Bronchial epithelial cell (primary cell): ENCODE measurements at regions not wholly inside any gene's neighbourhood (a gene's known extent, or its start where the extent isn't known, plus 50 kb on each side); places are given as distances from the start of the nearest gene placed in this dataset.
A peak's percentile ranks its signal among the peaks of the same experiment; 100 is the strongest.
"Not testable (repeated sequence)": the region's sequence is repeated elsewhere in the genome, so short reads cannot be mapped to it uniquely, and the experiment has no call there.

Source experiments
- DNase-seq: peaks from one replicate; pipeline ENCODE4 v3.0.0-alpha.2; 2010; ENCODE audit warnings: low read depth
- FAIRE-seq: peaks from 2 replicates; lab custom pipeline; 2011; peaks lifted over from hg19 to GRCh38; lab: Jason Lieb, UNC
- H3K27me3 ChIP-seq: 2 replicates; pipeline ENCODE4 v1.5.1; 2011; ENCODE audit warnings: low read length; ENCODE audit not compliant: control insufficient read depth, insufficient read depth
- H3K36me3 ChIP-seq: 2 replicates; pipeline ENCODE4 v1.5.1; 2011; ENCODE audit warnings: low read length; ENCODE audit not compliant: control insufficient read depth, insufficient read depth
- H3K4me3 ChIP-seq: 2 replicates; pipeline ENCODE4 v1.5.1; 2011; ENCODE audit warnings: mild to moderate bottlenecking, low read depth, low read length, control low read depth
- TF ChIP-seq, protein P1 (sequence below): IDR thresholded peaks from 2 replicates; pipeline ENCODE4 v1.5.1; 2011; ENCODE audit warnings: mild to moderate bottlenecking, moderate library complexity, low read length, control low read depth, inconsistent platforms; ENCODE audit not compliant: insufficient read depth, severe bottlenecking

DNA sequence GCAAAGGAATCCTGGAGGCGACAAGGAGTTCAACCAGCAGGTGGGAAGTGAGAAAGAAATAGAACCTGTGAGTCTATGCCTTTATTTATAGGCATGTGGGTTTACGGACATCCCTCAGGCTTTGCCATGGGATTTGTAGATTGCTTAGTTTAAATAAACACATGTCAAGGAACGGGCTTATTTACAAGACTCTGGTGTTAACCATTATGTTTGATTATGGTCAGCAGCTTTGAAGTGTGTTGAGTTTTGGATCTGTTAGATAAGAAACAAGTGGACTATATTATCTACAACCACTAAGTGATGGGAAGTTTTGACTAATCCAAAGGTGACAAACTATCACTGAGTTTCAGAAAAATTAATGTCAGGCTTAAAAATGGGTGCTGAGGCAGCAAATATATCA, 143.2 kb downstream of the SLITRK5 start:
- FAIRE-seq = no peak
- no peaks in the 10 kb centered on the region for H3K36me3 ChIP-seq
- no peak overlapping the region for H3K4me3 ChIP-seq
- TF ChIP-seq, protein P1, sequence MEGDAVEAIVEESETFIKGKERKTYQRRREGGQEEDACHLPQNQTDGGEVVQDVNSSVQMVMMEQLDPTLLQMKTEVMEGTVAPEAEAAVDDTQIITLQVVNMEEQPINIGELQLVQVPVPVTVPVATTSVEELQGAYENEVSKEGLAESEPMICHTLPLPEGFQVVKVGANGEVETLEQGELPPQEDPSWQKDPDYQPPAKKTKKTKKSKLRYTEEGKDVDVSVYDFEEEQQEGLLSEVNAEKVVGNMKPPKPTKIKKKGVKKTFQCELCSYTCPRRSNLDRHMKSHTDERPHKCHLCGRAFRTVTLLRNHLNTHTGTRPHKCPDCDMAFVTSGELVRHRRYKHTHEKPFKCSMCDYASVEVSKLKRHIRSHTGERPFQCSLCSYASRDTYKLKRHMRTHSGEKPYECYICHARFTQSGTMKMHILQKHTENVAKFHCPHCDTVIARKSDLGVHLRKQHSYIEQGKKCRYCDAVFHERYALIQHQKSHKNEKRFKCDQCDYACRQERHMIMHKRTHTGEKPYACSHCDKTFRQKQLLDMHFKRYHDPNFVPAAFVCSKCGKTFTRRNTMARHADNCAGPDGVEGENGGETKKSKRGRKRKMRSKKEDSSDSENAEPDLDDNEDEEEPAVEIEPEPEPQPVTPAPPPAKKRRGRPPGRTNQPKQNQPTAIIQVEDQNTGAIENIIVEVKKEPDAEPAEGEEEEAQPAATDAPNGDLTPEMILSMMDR = no peak
- DNase-seq = no peak
- no peaks in the 10 kb centered on the region for H3K27me3 ChIP-seq

GRCh38 chr13:87820241-87820640, 149.1 kb downstream of the SLITRK5 start:
- FAIRE-seq = no peak
- no peaks in the 10 kb centered on the region for H3K27me3 ChIP-seq
- TF ChIP-seq, protein P1 = no peak
- H3K36me3 ChIP-seq = no peaks in the 10 kb centered on the region
- H3K4me3 ChIP-seq = no peak overlapping the region
- DNase-seq = no peak

- DNase-seq (no peak), FAIRE-seq (no peak)
- TF ChIP-seq, protein P1 = no peak
- H3K27me3 ChIP-seq = no peaks in the 10 kb centered on the region
- H3K4me3 ChIP-seq = no peak overlapping the region
- no peaks in the 10 kb centered on the region for H3K36me3 ChIP-seq
Measured at GRCh38 chr13:87821512-87821911, 150.3 kb downstream of the SLITRK5 start.

- H3K27me3 ChIP-seq, FAIRE-seq, H3K4me3 ChIP-seq, DNase-seq, H3K36me3 ChIP-seq: not testable (repeated sequence)
Measured at GRCh38 chr13:87826301-87826700, 155.1 kb downstream of the SLITRK5 start.

DNA sequence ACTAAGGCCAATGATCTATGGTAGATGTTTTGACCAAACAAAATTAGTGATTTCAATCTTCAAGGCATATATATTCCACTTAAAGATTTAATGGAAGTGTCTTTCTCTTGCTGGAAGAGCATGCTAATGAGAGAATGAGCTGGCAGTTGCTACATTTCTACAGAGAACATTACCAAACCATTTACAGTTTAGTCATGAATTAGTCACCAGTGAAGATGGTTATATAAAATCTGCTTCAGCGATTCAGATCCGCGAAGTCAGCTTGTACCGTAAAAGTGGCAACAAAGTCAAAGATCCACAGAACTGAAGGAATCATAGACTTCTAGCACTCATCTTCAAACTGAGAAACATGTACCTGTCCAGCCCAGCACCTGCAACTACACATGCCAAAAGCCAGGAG, 156.3 kb downstream of the SLITRK5 start:
- no peaks in the 10 kb centered on the region for H3K36me3 ChIP-seq
- no peak overlapping the region for H3K4me3 ChIP-seq
- TF ChIP-seq, protein P1 = no peak
- FAIRE-seq = no peak
- no peaks in the 10 kb centered on the region for H3K27me3 ChIP-seq
- DNase-seq = peak; percentile 43

GRCh38 chr13:87837522-87837921, 166.4 kb downstream of the SLITRK5 start:
- DNase-seq (no peak), FAIRE-seq (no peak)
- TF ChIP-seq, protein P1 = no peak
- H3K36me3 ChIP-seq = no peaks in the 10 kb centered on the region
- H3K27me3 ChIP-seq = no peaks in the 10 kb centered on the region
- H3K4me3 ChIP-seq = no peak overlapping the region
